HEK293 (cell line): ENCODE measurements at regions not wholly inside any gene's neighbourhood (a gene's known extent, or its start where the extent isn't known, plus 50 kb on each side); places are given as distances from the start of the nearest gene placed in this dataset.
"Not testable (repeated sequence)": the region's sequence is repeated elsewhere in the genome, so short reads cannot be mapped to it uniquely, and the experiment has no call there.

ENCODE experiments used
- CTCF ChIA-PET: fragments of 350-600 bp; formaldehyde crosslinking; extraction: SDS; loops from one replicate; lab custom pipeline; 2021; ENCODE audit warnings: antibody characterized with exemption; lab: Yijun Ruan, JAX
- POLR2A ChIA-PET: fragments of 300-600 bp; formaldehyde crosslinking; extraction: SDS; loops from one replicate; lab custom pipeline; 2020; ENCODE audit warnings: antibody characterized with exemption, inconsistent platforms; lab: Yijun Ruan, JAX
- H3K27ac ChIP-seq: fragments of 200-500 bp; sonication (Bioruptor generic); 2 replicates; pipeline ENCODE4 v1.5.1; 2014; ENCODE audit warnings: low read depth, low read length, control low read depth, inconsistent platforms; ENCODE audit errors: extremely low read depth
- H3K36me3 ChIP-seq, 2 experiments: fragments of 200-500 bp in 1 of 2; sonication (Bioruptor generic) in 1 of 2; 1 replicate in 1 of 2; 2 replicates in 1 of 2; pipeline ENCODE4 v1.5.1; 2014 to 2017; ENCODE audit warnings: inconsistent platforms in 2 of 2, low read length in 2 of 2; ENCODE audit not compliant: control insufficient read depth in 2 of 2, insufficient read depth in 1 of 2
- H3K4me1 ChIP-seq: fragments of 200-500 bp; sonication (Bioruptor generic); 2 replicates; pipeline ENCODE4 v1.5.1; 2014; ENCODE audit warnings: mild to moderate bottlenecking, low read length, inconsistent platforms; ENCODE audit not compliant: control insufficient read depth, insufficient read depth
- H3K4me3 ChIP-seq: 2 replicates; pipeline ENCODE4 v1.5.1; 2011; ENCODE audit warnings: low read depth, mild to moderate bottlenecking, control low read depth, low read length, moderate library complexity
- H3K9me3 ChIP-seq: fragments of 200-500 bp; sonication (Bioruptor generic); 2 replicates; pipeline ENCODE4 v1.5.1; 2014; ENCODE audit warnings: low read depth, low read length, inconsistent platforms; ENCODE audit not compliant: control insufficient read depth, insufficient read depth
- ATF2 ChIP-seq: fragments of 450-650 bp; formaldehyde crosslinking; IDR thresholded peaks from 2 replicates; pipeline ENCODE4 v1.5.1; 2016; ENCODE audit warnings: missing biosample characterization, missing genetic modification characterization, low read depth
- ZNF121 ChIP-seq: fragments of 450-650 bp; formaldehyde crosslinking; IDR thresholded peaks from 2 replicates; pipeline ENCODE4 v1.5.1; 2016; ENCODE audit warnings: missing biosample characterization, missing genetic modification characterization
- ZNF133 ChIP-seq: fragments of 450-650 bp; formaldehyde crosslinking; IDR thresholded peaks from 2 replicates; pipeline ENCODE4 v1.5.1; 2016; ENCODE audit warnings: missing biosample characterization, missing genetic modification characterization
- ZNF335 ChIP-seq: fragments of 450-650 bp; formaldehyde crosslinking; conservative IDR thresholded peaks from 2 replicates; pipeline ENCODE4 v1.5.1; 2016; ENCODE audit warnings: missing biosample characterization, missing genetic modification characterization
- ZNF48 ChIP-seq: fragments of 450-650 bp; formaldehyde crosslinking; IDR thresholded peaks from 2 replicates; pipeline ENCODE4 v1.5.1; 2016; ENCODE audit warnings: missing biosample characterization, missing genetic modification characterization
- ZNF488 ChIP-seq: fragments of 450-650 bp; formaldehyde crosslinking; IDR thresholded peaks from 2 replicates; pipeline ENCODE4 v1.5.1; 2016; ENCODE audit warnings: missing biosample characterization, missing genetic modification characterization
- ZNF830 ChIP-seq: fragments of 450-650 bp; IDR thresholded peaks from 2 replicates; pipeline ENCODE4 v1.5.0; 2018; ENCODE audit warnings: missing biosample characterization, missing genetic modification characterization, low read depth, mild to moderate bottlenecking, moderate library complexity

- TF ChIP-seq ZNF488 (tag by site-specific recombination): no peak
- H3K9me3 ChIP-seq: no peaks in the 10 kb centered on the region
- ChIA-PET CTCF (interaction anchor here (1.1 kb wide), 1 partner anchor 16 kb away, joined by 3 read pairs; no protein-coding TSS in a partner anchor), POLR2A (interaction anchor here (0.9 kb wide), 1 partner anchor 9 kb away, joined by 3 read pairs; no protein-coding TSS in a partner anchor)
- peaks cover 3% of the 10 kb centered on the region; the same call in 1 of the 2 replicates for H3K4me1 ChIP-seq
- H3K27ac ChIP-seq: no peak overlapping the region
- no peaks in the 10 kb centered on the region for H3K36me3 ChIP-seq
- H3K4me3 ChIP-seq: no peak overlapping the region
These were observed 92.5 kb upstream of the HMGA2 start for GRCh38 chr12:65731771-65732170.

GRCh38 chr12:65733643-65734042 lies 90.6 kb upstream of the HMGA2 start:
- POLR2A ChIA-PET: not testable (repeated sequence)
- CTCF ChIA-PET: interaction anchor here (0.9 kb wide), 1 partner anchor 159 kb away, joined by 3 read pairs; no protein-coding TSS in a partner anchor

GRCh38 chr12:65734226-65734625 lies 90.1 kb upstream of the HMGA2 start:
- CTCF ChIA-PET: interaction anchor here (0.9 kb wide), 1 partner anchor 160 kb away, joined by 3 read pairs; no protein-coding TSS in a partner anchor
- POLR2A ChIA-PET: no interaction called here
- no peaks in the 10 kb centered on the region for H3K36me3 ChIP-seq
- no peaks in the 10 kb centered on the region for H3K9me3 ChIP-seq
- no peak overlapping the region for H3K27ac ChIP-seq
- no peak overlapping the region for H3K4me3 ChIP-seq
- TF ChIP-seq ZNF133 (tag by site-specific recombination): no peak
- TF ChIP-seq, all 188 proteins: peak for 0
- no peaks in the 10 kb centered on the region for H3K4me1 ChIP-seq

More at GRCh38 chr12:65733643-65734042, 90.6 kb upstream of the HMGA2 start:
- H3K4me1 ChIP-seq, H3K27ac ChIP-seq, H3K9me3 ChIP-seq, H3K36me3 ChIP-seq: not testable (repeated sequence)
- peak; percentile 82 for TF ChIP-seq ZNF121 (tag by site-specific recombination)
- TF ChIP-seq, all 188 proteins: peak for 1; not testable (repeated sequence) for 187
- H3K4me3 ChIP-seq: not testable (repeated sequence)

- Histone ChIP-seq H3K4me1 (0 out of 2 replicates have a peak, but pooled peaks cover 5% of the 10 kb centered on the region), H3K27ac (no peak overlapping the region), H3K9me3 (no peaks in the 10 kb centered on the region), H3K36me3 (no peaks in the 10 kb centered on the region), H3K4me3 (no peak overlapping the region)
- CTCF ChIA-PET: no interaction called here
- POLR2A ChIA-PET: interaction anchor here (2.3 kb wide), 1 partner anchor 85 kb away, joined by 10 read pairs; the partner anchor contains the start of gene HMGA2
- TF ChIP-seq ZNF830 (tag by site-specific recombination) (no peak), ATF2 (tag by site-specific recombination) (peak; percentile 67; the same call in 1 of the 2 replicates)
These were observed 84.7 kb upstream of the HMGA2 start for GRCh38 chr12:65739606-65740005.

GRCh38 chr12:65740506-65740872 lies 83.8 kb upstream of the HMGA2 start:
- Histone ChIP-seq H3K36me3 (no peaks in the 10 kb centered on the region), H3K27ac (peak overlapping the region; percentile 71; the same call in 1 of the 2 replicates), H3K4me1 (0 out of 2 replicates have a peak, but pooled peaks cover 5% of the 10 kb centered on the region), H3K4me3 (no peak overlapping the region), H3K9me3 (no peaks in the 10 kb centered on the region)
- TF ChIP-seq ZNF488 (tag by site-specific recombination) (no peak), ZNF335 (tag by site-specific recombination) (peak; percentile 93), ZNF48 (no peak)
- CTCF ChIA-PET: interaction anchor here (0.6 kb wide), 1 partner anchor 10 kb away, joined by 3 read pairs; no protein-coding TSS in a partner anchor
- POLR2A ChIA-PET: interaction anchor here (1.3 to 2.3 kb wide), 3 partner anchors 11 to 84 kb away, joined by 3 to 21 read pairs (median 10); partner anchors contain the start of gene HMGA2
